Caco-2 (cell line): ENCODE measurements at regions not wholly inside any gene's neighbourhood (a gene's known extent, or its start where the extent isn't known, plus 50 kb on each side); places are given as distances from the start of the nearest gene placed in this dataset.

Experiments
- BruUV-seq: library from RNA; stranded (reverse); fragments of 400-500 nt; replicated peaks from 2 replicates; lab custom pipeline; 2021; lab: Mats Ljungman, UMichigan
- CTCF ChIA-PET: fragments of 300-600 bp; sonication (Branson Sonifier 250); formaldehyde crosslinking; loops from one replicate; lab custom pipeline; 2022; ENCODE audit warnings: antibody characterized with exemption; lab: Charles Lee
- POLR2A ChIA-PET: fragments of 300-600 bp; sonication (Branson Sonifier 250); formaldehyde crosslinking; loops from one replicate; lab custom pipeline; 2022; ENCODE audit warnings: antibody characterized with exemption; lab: Charles Lee
- DNase-seq, 2 experiments: peaks; one replicate each; pipeline versions ENCODE4 v3.0.0 to v3.0.0-alpha.2; 2020 to 2022
- H3K27me3 ChIP-seq: replicated peaks from 2 replicates; pipeline ENCODE4 v1.6.0; 2011; ENCODE audit warnings: low read length; ENCODE audit not compliant: control insufficient read depth, insufficient read depth
- H3K36me3 ChIP-seq: 2 replicates; pipeline ENCODE4 v1.5.1; 2011; ENCODE audit warnings: low read length; ENCODE audit not compliant: control insufficient read depth, insufficient read depth
- H3K4me1 ChIP-seq: fragments of 250-450 bp; sonication (Bioruptor Pico); 2 replicates; pipeline ENCODE4 v1.5.1; 2020; ENCODE audit warnings: mild to moderate bottlenecking
- H3K4me3 ChIP-seq: 2 replicates; pipeline ENCODE4 v1.5.1; 2011; ENCODE audit warnings: low read depth, mild to moderate bottlenecking, control low read depth, low read length
- H3K9me3 ChIP-seq: fragments of 250-450 bp; sonication (Bioruptor Pico); 2 replicates; pipeline ENCODE4 v1.5.1; 2020; ENCODE audit warnings: mild to moderate bottlenecking, moderate library complexity
- H3K27ac Mint-ChIP-seq: one replicate; pipeline ENCODE4 v1.8.0; 2022; ENCODE audit warnings: mixed read lengths; ENCODE audit not compliant: unreplicated experiment
- H3K27me3 Mint-ChIP-seq: one replicate; pipeline ENCODE4 v1.8.0; 2022; ENCODE audit warnings: mixed read lengths; ENCODE audit not compliant: insufficient read depth, unreplicated experiment
- H3K36me3 Mint-ChIP-seq: one replicate; pipeline ENCODE4 v1.8.0; 2022; ENCODE audit warnings: mild to moderate bottlenecking, mixed read lengths; ENCODE audit not compliant: insufficient read depth, unreplicated experiment
- H3K4me1 Mint-ChIP-seq: one replicate; pipeline ENCODE4 v1.8.0; 2022; ENCODE audit warnings: low read depth, mixed read lengths; ENCODE audit not compliant: unreplicated experiment
- H3K4me3 Mint-ChIP-seq: one replicate; pipeline ENCODE4 v1.8.0; 2022; ENCODE audit warnings: mild to moderate bottlenecking, moderate library complexity, mixed read lengths; ENCODE audit not compliant: unreplicated experiment
- H3K9me3 Mint-ChIP-seq: one replicate; pipeline ENCODE4 v1.8.0; 2022; ENCODE audit warnings: mixed read lengths; ENCODE audit not compliant: unreplicated experiment
- CTCF ChIP-seq, 2 experiments: fragments of 200-600 bp in 1 of 2; IDR thresholded peaks; 1 replicate in 1 of 2; 2 replicates in 1 of 2; pipeline versions ENCODE4 v1.5.1 to v1.8.0; 2011 to 2022; ENCODE audit warnings: antibody characterized with exemption in 1 of 2, control low read depth in 1 of 2, inconsistent platforms in 1 of 2, low read depth in 1 of 2, low read length in 1 of 2, mild to moderate bottlenecking in 1 of 2, moderate library complexity in 1 of 2; ENCODE audit not compliant: insufficient read depth in 1 of 2, severe bottlenecking in 1 of 2, unreplicated experiment in 1 of 2
- intact Hi-C: fragments of 100-400 bp; cut with micrococcal nuclease; formaldehyde crosslinking; loops from one replicate; pipeline ENCODE4 v1.10.0; 2022; ENCODE audit not compliant: unreplicated experiment

GRCh38 chr7:18221377-18222293 is 194.0 kb upstream of the PRPS1L1 start:
- Histone ChIP-seq H3K9me3 (no peaks in the 10 kb centered on the region), H3K36me3 (no peaks in the 10 kb centered on the region), H3K4me3 (no peak overlapping the region), H3K4me1 (no peaks in the 10 kb centered on the region), H3K27me3 (no peaks in the 10 kb centered on the region)
- no peak overlapping the region for H3K4me3 Mint-ChIP-seq
- no peak overlapping the region for H3K27ac Mint-ChIP-seq
- H3K36me3 Mint-ChIP-seq = no peaks in the 10 kb centered on the region
- ChIA-PET POLR2A (no interaction called here), CTCF (no interaction called here)
- no peaks in the 10 kb centered on the region for H3K9me3 Mint-ChIP-seq
- DNase-seq = no peak
- H3K27me3 Mint-ChIP-seq = no peaks in the 10 kb centered on the region
- no peaks in the 10 kb centered on the region for H3K4me1 Mint-ChIP-seq
- intact Hi-C loops = no loop called here
- no TSS peak for BruUV-seq
- no peak for TF ChIP-seq CTCF (IDR thresholded peaks at IDR 0.05; ENCODE audit: insufficient read depth in 1 of 2, low read depth in 1 of 2, low read length in 1 of 2, severe bottlenecking in 1 of 2, unreplicated experiment in 1 of 2)

GRCh38 chr7:18222636-18223035 is 195.0 kb upstream of the PRPS1L1 start:
- ChIA-PET CTCF (no interaction called here), POLR2A (no interaction called here)
- BruUV-seq = no TSS peak
- intact Hi-C loops = no loop called here
- Mint-ChIP-seq H3K36me3 (no peaks in the 10 kb centered on the region), H3K27me3 (no peaks in the 10 kb centered on the region), H3K4me1 (no peaks in the 10 kb centered on the region), H3K4me3 (no peak overlapping the region), H3K27ac (no peak overlapping the region), H3K9me3 (no peaks in the 10 kb centered on the region)
- H3K36me3 ChIP-seq = no peaks in the 10 kb centered on the region
- DNase-seq = no peak
- no peaks in the 10 kb centered on the region for H3K27me3 ChIP-seq
- TF ChIP-seq CTCF (IDR thresholded peaks at IDR 0.05; ENCODE audit: insufficient read depth in 1 of 2, low read depth in 1 of 2, low read length in 1 of 2, severe bottlenecking in 1 of 2, unreplicated experiment in 1 of 2) = no peak
- no peaks in the 10 kb centered on the region for H3K4me1 ChIP-seq
- no peaks in the 10 kb centered on the region for H3K9me3 ChIP-seq
- no peak overlapping the region for H3K4me3 ChIP-seq

GRCh38 chr7:18224138-18224537 is 196.5 kb upstream of the PRPS1L1 start:
- no peak for DNase-seq
- Mint-ChIP-seq H3K4me1 (no peaks in the 10 kb centered on the region), H3K27ac (no peak overlapping the region), H3K36me3 (no peaks in the 10 kb centered on the region), H3K4me3 (no peak overlapping the region), H3K9me3 (no peaks in the 10 kb centered on the region), H3K27me3 (no peaks in the 10 kb centered on the region)
- BruUV-seq = no TSS peak
- TF ChIP-seq CTCF (IDR thresholded peaks at IDR 0.05; ENCODE audit: insufficient read depth in 1 of 2, low read depth in 1 of 2, low read length in 1 of 2, severe bottlenecking in 1 of 2, unreplicated experiment in 1 of 2) = no peak
- Histone ChIP-seq H3K9me3 (no peaks in the 10 kb centered on the region), H3K4me3 (no peak overlapping the region), H3K27me3 (no peaks in the 10 kb centered on the region), H3K36me3 (no peaks in the 10 kb centered on the region), H3K4me1 (peaks cover 10% of the 10 kb centered on the region)
- ChIA-PET CTCF (no interaction called here), POLR2A (no interaction called here)
- intact Hi-C loops = no loop called here
